HepG2 (cell line): ENCODE measurements at regions not wholly inside any gene's neighbourhood (a gene's known extent, or its start where the extent isn't known, plus 50 kb on each side); places are given as distances from the start of the nearest gene placed in this dataset.

Source experiments
- ATAC-seq: fragments of 200-7000 bp; cut with Tn5 transposase; 3 replicates; pipeline ENCODE4 v1.9.1; 2020; ENCODE audit warnings: mild to moderate bottlenecking, moderate library complexity
- BruUV-seq: library from RNA; stranded (reverse); fragments of 400-500 nt; replicated peaks from 2 replicates; lab custom pipeline; 2021; lab: Mats Ljungman, UMichigan
- CTCF ChIA-PET: fragments of 300-600 bp; formaldehyde crosslinking; extraction: SDS; loops from one replicate; lab custom pipeline; 2021; ENCODE audit warnings: low total read pairs, inconsistent platforms, low intra/inter-chr PET ratio; lab: Yijun Ruan, JAX
- POLR2A ChIA-PET: fragments of 350-600 bp; sonication (Branson Sonifier 250); formaldehyde crosslinking; loops from one replicate; lab custom pipeline; 2020; ENCODE audit warnings: antibody characterized with exemption, inconsistent platforms; lab: Yijun Ruan, JAX
- DNase-seq: peaks from one replicate; pipeline ENCODE4 v3.0.0-alpha.2; 2015; ENCODE audit warnings: low spot score
- FAIRE-seq: peaks from 3 replicates; lab custom pipeline; 2011; peaks lifted over from hg19 to GRCh38; lab: Jason Lieb, UNC
- H2AFZ ChIP-seq: one replicate; pipeline ENCODE4 v1.6.1; 2011; ENCODE audit warnings: low read length, inconsistent platforms
- H3K27ac ChIP-seq: fragments of 300-600 bp; 3 replicates; pipeline ENCODE4 v1.8.0; 2011; ENCODE audit warnings: mixed run types, mild to moderate bottlenecking, mixed read lengths, low read length, inconsistent platforms; ENCODE audit not compliant: insufficient read depth; ENCODE audit errors: extremely low read length
- H3K27me3 ChIP-seq, 2 experiments: fragments of 200-600 bp in 1 of 2; 2 replicates in 1 of 2; 3 replicates in 1 of 2; pipeline versions ENCODE4 v1.6.0 to v1.8.0; 2011; ENCODE audit warnings: low read length in 2 of 2, mild to moderate bottlenecking in 2 of 2, moderate library complexity in 2 of 2, inconsistent platforms in 1 of 2; ENCODE audit not compliant: insufficient read depth in 2 of 2, control insufficient read depth in 1 of 2
- H3K36me3 ChIP-seq, 2 experiments: fragments of 200-600 bp in 1 of 2; replicated peaks in 1 of 2; 2 replicates in 1 of 2; 3 replicates in 1 of 2; pipeline versions ENCODE4 v1.5.1 to v1.8.0; 2011; ENCODE audit warnings: low read length in 2 of 2, inconsistent platforms in 1 of 2; ENCODE audit not compliant: insufficient read depth in 2 of 2, control insufficient read depth in 1 of 2
- H3K4me1 ChIP-seq: 2 replicates; pipeline ENCODE4 v1.5.1; 2012; ENCODE audit warnings: low read length, inconsistent platforms; ENCODE audit not compliant: insufficient read depth
- H3K4me2 ChIP-seq: 2 replicates; pipeline ENCODE4 v1.6.0; 2011; ENCODE audit warnings: low read depth, low read length, inconsistent platforms
- H3K4me3 ChIP-seq, 3 experiments: fragments of 200-600 bp in 1 of 3; sonication (generic), shearing (Covaris generic) in 1 of 3; replicated peaks in 1 of 3; 2 replicates each; pipeline ENCODE4 v1.5.1; 2011 to 2016; ENCODE audit warnings: low read length in 3 of 3, inconsistent platforms in 2 of 3, low read depth in 2 of 3, mild to moderate bottlenecking in 2 of 3, control low read depth in 1 of 3, mixed read lengths in 1 of 3; ENCODE audit not compliant: insufficient read depth in 1 of 3
- H3K79me2 ChIP-seq: one replicate; pipeline ENCODE4 v1.6.1; 2011; ENCODE audit warnings: low read length, inconsistent platforms; ENCODE audit not compliant: insufficient read depth
- H3K9ac ChIP-seq: 2 replicates; pipeline ENCODE4 v1.6.0; 2011; ENCODE audit warnings: mild to moderate bottlenecking, low read depth, low read length, inconsistent platforms; ENCODE audit not compliant: insufficient read depth
- H3K9me3 ChIP-seq: 2 replicates; pipeline ENCODE4 v1.5.1; 2012; ENCODE audit warnings: mild to moderate bottlenecking, low read length
- H4K20me1 ChIP-seq: 2 replicates; pipeline ENCODE4 v1.6.0; 2011; ENCODE audit warnings: inconsistent platforms, mild to moderate bottlenecking, low read length, moderate library complexity; ENCODE audit not compliant: insufficient read depth
- MYC ChIP-seq: sonication (generic); formaldehyde crosslinking; IDR thresholded peaks from 2 replicates; pipeline ENCODE4 v1.9.0; 2021; ENCODE audit warnings: missing genetic modification reagents, borderline replicate concordance
- ZIK1 ChIP-seq: sonication (generic); formaldehyde crosslinking; IDR thresholded peaks from 2 replicates; pipeline ENCODE4 v1.5.0; 2020; ENCODE audit warnings: mild to moderate bottlenecking, low read depth, missing genetic modification reagents, borderline replicate concordance
- ZNF24 ChIP-seq: fragments of 450-650 bp; IDR thresholded peaks from 2 replicates; pipeline ENCODE4 v1.6.1; 2017; ENCODE audit warnings: antibody characterized with exemption, mild to moderate bottlenecking
- ZNF253 ChIP-seq: sonication (generic); formaldehyde crosslinking; IDR thresholded peaks from 2 replicates; pipeline ENCODE4 v1.8.0; 2022; ENCODE audit warnings: mild to moderate bottlenecking, missing genetic modification reagents, borderline replicate concordance
- ZNF674 ChIP-seq: sonication (generic); formaldehyde crosslinking; IDR thresholded peaks from 2 replicates; pipeline ENCODE4 v1.5.0; 2020; ENCODE audit warnings: low read depth, mild to moderate bottlenecking, missing genetic modification reagents
- ZNF780A ChIP-seq: sonication (generic); formaldehyde crosslinking; IDR thresholded peaks from 2 replicates; pipeline ENCODE4 v1.8.0; 2022; ENCODE audit warnings: mild to moderate bottlenecking, missing genetic modification reagents, moderate library complexity
- ZSCAN20 ChIP-seq: sonication (generic); formaldehyde crosslinking; IDR thresholded peaks from 2 replicates; pipeline ENCODE4 v1.4.0; 2020; ENCODE audit warnings: missing genetic modification reagents, mild to moderate bottlenecking, borderline replicate concordance
- WGBS: methylation state at CpG from one replicate; pipeline ENCODE4 v1.1.6; 2017; ENCODE audit warnings: low lambda C conversion rate; 5-methylcytosine and 5-hydroxymethylcytosine counted together
- in situ Hi-C: cut with HindIII; loops from 2 replicates; pipeline ENCODE4 v1.10.0; 2017; ENCODE audit warnings: low pct_unique_long_range_greater_than_20kb; ENCODE audit not compliant: extremely low pct_ligation_motif_present
- intact Hi-C: fragments of 100-400 bp; cut with micrococcal nuclease; formaldehyde crosslinking; loops from one replicate; pipeline ENCODE4 v1.10.0; 2022; ENCODE audit not compliant: unreplicated experiment
- TF ChIP-seq, protein P1 (sequence below): sonication (generic); formaldehyde crosslinking; IDR thresholded peaks from 2 replicates; pipeline ENCODE4 v1.4.0; 2020; ENCODE audit warnings: mild to moderate bottlenecking, low read depth, missing genetic modification reagents
- TF ChIP-seq, protein P2 (sequence below): IDR thresholded peaks from 2 replicates; pipeline ENCODE4 v1.6.1; 2016; ENCODE audit warnings: missing compliant biosample characterization, missing genetic modification reagents, borderline replicate concordance
- TF ChIP-seq, protein P3 (sequence below): sonication (generic); formaldehyde crosslinking; IDR thresholded peaks from 2 replicates; pipeline ENCODE4 v1.4.0; 2020; ENCODE audit warnings: mild to moderate bottlenecking, missing genetic modification reagents, borderline replicate concordance
- TF ChIP-seq, protein P4 (sequence below): sonication (generic); formaldehyde crosslinking; IDR thresholded peaks from 2 replicates; pipeline ENCODE4 v1.8.0; 2022; ENCODE audit warnings: missing genetic modification reagents, low read depth, mild to moderate bottlenecking, borderline replicate concordance

DNA sequence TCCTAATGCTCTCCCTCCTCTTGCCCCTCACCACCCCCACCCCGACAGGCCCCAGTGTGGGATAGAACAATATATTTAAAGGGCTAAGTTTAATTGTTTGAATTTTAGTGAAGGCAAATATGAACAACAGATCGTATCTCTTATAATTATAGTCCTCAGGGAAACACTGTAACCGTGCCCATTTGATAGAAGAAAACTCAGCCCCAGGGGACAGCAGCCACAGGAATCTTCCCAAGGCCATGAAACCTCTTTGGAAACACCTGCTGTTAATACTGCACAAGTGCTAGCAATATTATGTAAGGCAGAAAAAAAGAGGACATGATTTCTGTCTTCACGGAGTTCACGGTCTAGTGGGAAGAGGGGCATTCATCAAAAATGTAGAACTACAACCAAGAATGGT, 142.2 kb downstream of the URB2 start (continued):
- no peak for TF ChIP-seq ZIK1 (CRISPR knock-in tag)
- TF ChIP-seq ZNF253 (CRISPR knock-in tag) = no peak
- no peak for TF ChIP-seq ZSCAN20 (CRISPR knock-in tag)
- TF ChIP-seq ZNF24 = no peak
- no peak for TF ChIP-seq ZNF674 (CRISPR knock-in tag)

DNA sequence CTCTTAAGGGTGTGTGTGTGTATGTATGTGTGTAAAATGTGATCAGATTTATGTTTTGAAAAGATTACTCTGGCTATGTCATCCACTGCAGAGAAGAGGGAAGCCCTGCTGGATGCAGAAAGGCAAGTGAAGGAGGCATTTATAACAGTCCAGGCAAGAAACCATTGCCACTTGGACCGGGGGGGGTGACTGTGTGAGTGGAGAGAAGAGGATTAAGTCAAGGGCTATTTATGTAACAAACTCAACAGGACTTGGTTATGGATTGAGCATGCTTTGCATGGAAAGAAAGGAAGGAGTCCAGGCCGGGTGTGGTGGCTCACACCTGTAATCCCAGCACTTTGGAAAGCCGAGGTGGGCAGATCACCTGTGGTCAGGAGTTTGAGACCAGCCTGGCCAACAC, 143.0 kb downstream of the URB2 start:
- H3K9ac ChIP-seq = no peak overlapping the region
- FAIRE-seq (no peak), DNase-seq (no peak), ATAC-seq (no peak)
- no peak overlapping the region for H2AFZ ChIP-seq
- no peaks in the 10 kb centered on the region for H3K36me3 ChIP-seq
- CTCF ChIA-PET = no interaction called here
- peaks cover 0 to 16% of the 10 kb centered on the region in 2 experiments; a peak in 2 of 5 replicates for H3K27me3 ChIP-seq
- no peaks in the 10 kb centered on the region for H4K20me1 ChIP-seq
- POLR2A ChIA-PET = no interaction called here
- H3K4me2 ChIP-seq = no peak overlapping the region
- no TSS peak for BruUV-seq
- no peak for TF ChIP-seq ZNF253 (CRISPR knock-in tag)
- TF ChIP-seq, protein P1, sequence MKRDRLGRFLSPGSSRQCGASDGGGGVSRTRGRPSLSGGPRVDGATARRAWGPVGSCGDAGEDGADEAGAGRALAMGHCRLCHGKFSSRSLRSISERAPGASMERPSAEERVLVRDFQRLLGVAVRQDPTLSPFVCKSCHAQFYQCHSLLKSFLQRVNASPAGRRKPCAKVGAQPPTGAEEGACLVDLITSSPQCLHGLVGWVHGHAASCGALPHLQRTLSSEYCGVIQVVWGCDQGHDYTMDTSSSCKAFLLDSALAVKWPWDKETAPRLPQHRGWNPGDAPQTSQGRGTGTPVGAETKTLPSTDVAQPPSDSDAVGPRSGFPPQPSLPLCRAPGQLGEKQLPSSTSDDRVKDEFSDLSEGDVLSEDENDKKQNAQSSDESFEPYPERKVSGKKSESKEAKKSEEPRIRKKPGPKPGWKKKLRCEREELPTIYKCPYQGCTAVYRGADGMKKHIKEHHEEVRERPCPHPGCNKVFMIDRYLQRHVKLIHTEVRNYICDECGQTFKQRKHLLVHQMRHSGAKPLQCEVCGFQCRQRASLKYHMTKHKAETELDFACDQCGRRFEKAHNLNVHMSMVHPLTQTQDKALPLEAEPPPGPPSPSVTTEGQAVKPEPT (CRISPR knock-in tag) = no peak
- TF ChIP-seq MYC = no peak
- TF ChIP-seq, protein P2, sequence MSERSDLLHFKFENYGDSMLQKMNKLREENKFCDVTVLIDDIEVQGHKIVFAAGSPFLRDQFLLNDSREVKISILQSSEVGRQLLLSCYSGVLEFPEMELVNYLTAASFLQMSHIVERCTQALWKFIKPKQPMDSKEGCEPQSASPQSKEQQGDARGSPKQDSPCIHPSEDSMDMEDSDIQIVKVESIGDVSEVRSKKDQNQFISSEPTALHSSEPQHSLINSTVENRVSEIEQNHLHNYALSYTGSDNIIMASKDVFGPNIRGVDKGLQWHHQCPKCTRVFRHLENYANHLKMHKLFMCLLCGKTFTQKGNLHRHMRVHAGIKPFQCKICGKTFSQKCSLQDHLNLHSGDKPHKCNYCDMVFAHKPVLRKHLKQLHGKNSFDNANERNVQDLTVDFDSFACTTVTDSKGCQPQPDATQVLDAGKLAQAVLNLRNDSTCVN (CRISPR knock-in tag) = no peak
- TF ChIP-seq, protein P3, sequence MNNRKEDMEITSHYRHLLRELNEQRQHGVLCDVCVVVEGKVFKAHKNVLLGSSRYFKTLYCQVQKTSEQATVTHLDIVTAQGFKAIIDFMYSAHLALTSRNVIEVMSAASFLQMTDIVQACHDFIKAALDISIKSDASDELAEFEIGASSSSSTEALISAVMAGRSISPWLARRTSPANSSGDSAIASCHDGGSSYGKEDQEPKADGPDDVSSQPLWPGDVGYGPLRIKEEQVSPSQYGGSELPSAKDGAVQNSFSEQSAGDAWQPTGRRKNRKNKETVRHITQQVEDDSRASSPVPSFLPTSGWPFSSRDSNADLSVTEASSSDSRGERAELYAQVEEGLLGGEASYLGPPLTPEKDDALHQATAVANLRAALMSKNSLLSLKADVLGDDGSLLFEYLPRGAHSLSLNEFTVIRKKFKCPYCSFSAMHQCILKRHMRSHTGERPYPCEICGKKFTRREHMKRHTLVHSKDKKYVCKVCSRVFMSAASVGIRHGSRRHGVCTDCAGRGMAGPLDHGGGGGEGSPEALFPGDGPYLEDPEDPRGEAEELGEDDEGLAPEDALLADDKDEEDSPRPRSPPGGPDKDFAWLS = no peak
- TF ChIP-seq, protein P4, sequence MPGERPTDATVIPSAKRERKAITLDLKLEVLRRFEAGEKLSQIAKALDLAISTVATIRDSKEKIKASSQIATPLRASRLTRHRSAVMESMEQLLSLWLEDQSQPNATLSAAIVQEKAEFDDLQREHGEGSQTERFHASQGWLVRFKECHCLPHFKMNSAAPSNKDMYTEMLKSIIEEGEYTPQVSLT (CRISPR knock-in tag) = no peak
- TF ChIP-seq ZNF780A (CRISPR knock-in tag) = no peak
- WGBS = 10% methylated on average over 3 of the region's 3 CpGs
- H3K79me2 ChIP-seq = no peaks in the 10 kb centered on the region
- H3K4me1 ChIP-seq = no peaks in the 10 kb centered on the region
- H3K4me3 ChIP-seq = no peak overlapping the region
- no peak overlapping the region for H3K27ac ChIP-seq
- intact Hi-C loops (no loop called here), in situ Hi-C loops (no loop called here)
- H3K9me3 ChIP-seq = no peaks in the 10 kb centered on the region
